ENCODE measurements at regions not wholly inside any gene's neighbourhood (a gene's known extent, or its start where the extent isn't known, plus 50 kb on each side); places are given as distances from the start of the nearest gene placed in this dataset.
"Not testable (repeated sequence)": the region's sequence is repeated elsewhere in the genome, so short reads cannot be mapped to it uniquely, and the experiment has no call there.

DNA sequence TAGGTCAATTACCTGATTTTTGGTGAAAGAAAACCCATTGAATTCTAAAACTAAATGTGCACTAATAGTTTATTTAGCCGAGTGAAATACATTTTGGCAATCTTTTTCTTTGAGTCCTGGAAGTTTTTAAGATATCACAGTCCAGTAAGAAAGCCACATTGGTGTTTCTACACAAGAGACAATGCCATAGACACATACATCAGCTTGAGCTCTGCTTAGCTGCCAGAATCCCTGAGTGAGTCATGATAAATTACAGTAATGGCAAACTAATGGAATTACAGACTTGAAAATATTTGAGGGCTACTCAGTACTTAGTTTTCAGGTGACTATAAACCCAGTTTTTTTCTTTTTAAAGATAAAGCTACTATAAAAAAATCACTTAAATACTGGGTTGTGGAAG, 155.4 kb downstream of the OR4C45 start:
- no peak overlapping the region for H3K27ac ChIP-seq
- DNase-seq: no peak
- intact Hi-C loops (cut with DNase I): no loop called here
- H3K9me3 ChIP-seq: peaks cover 0 to 9% (median 0%) of the 10 kb centered on the region in 3 donors
- no peaks in the 10 kb centered on the region for H3K4me1 ChIP-seq
- H3K36me3 ChIP-seq: no peaks in the 10 kb centered on the region
- no peak for TF ChIP-seq POLR2A (IDR thresholded peaks at IDR 0.05)
- TF ChIP-seq, protein P1, sequence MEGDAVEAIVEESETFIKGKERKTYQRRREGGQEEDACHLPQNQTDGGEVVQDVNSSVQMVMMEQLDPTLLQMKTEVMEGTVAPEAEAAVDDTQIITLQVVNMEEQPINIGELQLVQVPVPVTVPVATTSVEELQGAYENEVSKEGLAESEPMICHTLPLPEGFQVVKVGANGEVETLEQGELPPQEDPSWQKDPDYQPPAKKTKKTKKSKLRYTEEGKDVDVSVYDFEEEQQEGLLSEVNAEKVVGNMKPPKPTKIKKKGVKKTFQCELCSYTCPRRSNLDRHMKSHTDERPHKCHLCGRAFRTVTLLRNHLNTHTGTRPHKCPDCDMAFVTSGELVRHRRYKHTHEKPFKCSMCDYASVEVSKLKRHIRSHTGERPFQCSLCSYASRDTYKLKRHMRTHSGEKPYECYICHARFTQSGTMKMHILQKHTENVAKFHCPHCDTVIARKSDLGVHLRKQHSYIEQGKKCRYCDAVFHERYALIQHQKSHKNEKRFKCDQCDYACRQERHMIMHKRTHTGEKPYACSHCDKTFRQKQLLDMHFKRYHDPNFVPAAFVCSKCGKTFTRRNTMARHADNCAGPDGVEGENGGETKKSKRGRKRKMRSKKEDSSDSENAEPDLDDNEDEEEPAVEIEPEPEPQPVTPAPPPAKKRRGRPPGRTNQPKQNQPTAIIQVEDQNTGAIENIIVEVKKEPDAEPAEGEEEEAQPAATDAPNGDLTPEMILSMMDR (IDR thresholded peaks at IDR 0.05): no peak
- WGBS, 2 donors: 20 to 35% methylated on average over 1 of the region's 1 CpG
- H3K27me3 ChIP-seq: no peaks in the 10 kb centered on the region
- H3K4me3 ChIP-seq: no peak overlapping the region

DNA sequence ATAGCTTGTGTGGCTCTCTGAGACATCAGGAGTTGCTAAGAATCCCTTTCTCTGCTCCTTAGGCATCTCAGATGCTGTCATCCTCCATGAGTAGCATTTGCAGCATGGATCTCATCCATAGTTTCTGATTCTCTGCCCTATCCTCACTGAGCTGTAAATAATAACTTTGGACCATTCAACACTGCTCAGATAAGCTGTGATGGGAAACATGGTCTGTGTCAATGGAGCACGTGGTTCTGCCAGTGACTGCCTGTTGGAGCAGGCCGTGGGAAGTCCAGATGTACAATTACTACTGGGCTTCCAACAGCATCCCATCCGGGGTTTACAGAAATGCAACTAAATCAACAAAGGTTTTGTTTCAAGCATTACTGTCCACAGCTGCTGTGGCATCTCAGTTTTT, 160.1 kb downstream of the OR4C45 start:
- Histone ChIP-seq H3K4me3 (no peak overlapping the region), H3K36me3 (no peaks in the 10 kb centered on the region), H3K9me3 (no peaks in the 10 kb centered on the region), H3K27ac (no peak overlapping the region), H3K4me1 (no peaks in the 10 kb centered on the region), H3K27me3 (no peaks in the 10 kb centered on the region)
- 20 to 22% methylated on average over 1 to 3 of the region's 3 CpGs for WGBS, 2 donors
- TF ChIP-seq, protein P1 (IDR thresholded peaks at IDR 0.05): no peak
- TF ChIP-seq POLR2A (IDR thresholded peaks at IDR 0.05): no peak
- intact Hi-C loops (cut with DNase I): no loop called here
- DNase-seq: no peak

DNA sequence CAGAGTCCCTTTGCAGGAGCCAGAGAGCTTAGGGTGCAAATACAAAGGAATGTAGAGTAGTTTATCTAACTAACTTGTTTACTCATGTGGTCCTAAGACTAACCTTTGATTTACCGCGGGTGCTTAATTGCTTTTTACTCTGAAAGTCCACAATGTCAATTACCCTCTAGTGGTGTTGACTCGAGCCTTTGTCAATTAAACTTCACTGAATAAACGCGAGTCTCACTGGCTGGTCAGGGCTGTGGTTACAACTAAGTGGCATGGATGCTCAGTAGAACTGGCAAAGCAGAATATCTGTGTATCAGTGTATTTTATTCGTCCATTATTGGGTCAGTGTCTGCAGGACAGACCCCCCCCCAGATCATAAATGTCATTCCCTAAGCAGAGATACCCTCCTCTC, 181.7 kb downstream of the OR4C45 start:
- Histone ChIP-seq H3K36me3 (no peaks in the 10 kb centered on the region), H3K4me1 (no peaks in the 10 kb centered on the region), H3K27ac (no peak overlapping the region), H3K9me3 (no peaks in the 10 kb centered on the region), H3K27me3 (no peaks in the 10 kb centered on the region), H3K4me3 (no peak overlapping the region)
- DNase-seq: no peak
- WGBS, 2 donors: 52 to 53% methylated on average over 6 of the region's 6 CpGs
- TF ChIP-seq POLR2A (IDR thresholded peaks at IDR 0.05): no peak
- TF ChIP-seq, protein P1 (IDR thresholded peaks at IDR 0.05): no peak
- intact Hi-C loops (cut with DNase I): no loop called here

DNA sequence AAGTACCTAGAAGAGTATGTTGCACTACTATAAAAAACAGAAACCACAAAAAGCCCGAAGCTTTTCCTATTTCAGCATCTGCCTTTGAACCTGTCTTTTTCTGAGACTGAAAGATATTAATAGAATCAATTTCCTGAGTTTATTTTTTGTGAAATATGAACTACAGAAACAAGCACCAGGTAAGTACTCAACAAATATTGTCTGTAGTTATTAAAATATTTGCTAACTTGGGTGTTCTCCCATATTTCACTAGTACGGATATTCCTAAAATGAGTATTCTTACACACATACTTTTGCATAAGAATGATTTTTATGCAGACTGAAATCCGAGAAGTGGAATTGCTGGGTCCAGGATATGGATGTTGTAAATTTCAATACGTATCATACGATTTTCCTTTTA, 188.0 kb downstream of the OR4C45 start:
- Histone ChIP-seq H3K36me3 (no peaks in the 10 kb centered on the region), H3K4me3 (no peak overlapping the region), H3K27me3 (no peaks in the 10 kb centered on the region), H3K27ac (no peak overlapping the region), H3K9me3 (no peaks in the 10 kb centered on the region), H3K4me1 (no peaks in the 10 kb centered on the region)
- no peak for DNase-seq
- TF ChIP-seq, protein P1 (IDR thresholded peaks at IDR 0.05): no peak
- no peak for TF ChIP-seq POLR2A (IDR thresholded peaks at IDR 0.05)
- intact Hi-C loops (cut with DNase I): no loop called here
- WGBS, 2 donors: 86 to 87% methylated on average over 5 of the region's 5 CpGs

DNA sequence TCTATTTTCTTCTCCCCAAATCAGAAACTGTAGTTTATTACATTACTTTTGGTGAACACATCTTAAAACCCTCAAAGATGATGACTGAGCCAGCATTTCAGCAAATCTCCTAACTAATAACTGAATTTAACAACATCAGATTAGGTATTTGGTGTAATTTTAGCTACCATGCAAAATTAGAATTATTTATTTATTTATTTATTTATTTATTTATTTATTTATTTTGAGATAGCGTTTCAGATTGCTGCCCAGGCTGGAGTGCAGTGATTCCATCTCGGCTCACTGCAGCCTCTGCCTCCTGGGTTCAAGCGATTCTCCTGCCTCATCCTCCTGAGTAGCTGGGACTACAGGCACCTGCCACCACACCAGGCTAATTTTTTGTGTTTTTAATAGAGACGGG, 205.7 kb downstream of the OR4C45 start:
- DNase-seq; intact Hi-C loops (cut with DNase I); H3K27ac ChIP-seq; H3K4me3 ChIP-seq; H3K9me3 ChIP-seq; H3K27me3 ChIP-seq; H3K4me1 ChIP-seq; H3K36me3 ChIP-seq: not testable (repeated sequence)
- 84 to 86% methylated on average over 4 of the region's 4 CpGs for WGBS, 2 donors

DNA sequence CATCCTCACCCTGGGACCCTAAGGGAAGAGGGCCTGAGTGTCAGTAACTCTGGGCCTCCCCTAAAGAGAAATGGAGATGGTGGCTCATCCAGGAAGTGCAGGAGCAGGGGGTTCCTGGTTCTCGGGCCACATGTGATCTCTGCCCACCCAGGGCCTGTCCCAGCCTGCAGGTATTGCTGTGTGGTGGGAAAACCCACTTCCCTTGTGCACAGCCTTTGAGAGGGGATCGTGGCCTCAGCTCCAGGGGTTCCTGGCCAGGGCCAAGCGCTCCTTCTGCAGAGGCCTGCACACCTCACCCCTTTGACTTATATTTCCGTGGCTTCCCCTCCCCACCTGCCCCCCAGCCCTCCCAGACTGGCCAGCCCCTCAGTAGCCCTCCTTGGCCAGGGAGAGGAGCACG, 213.5 kb downstream of the OR4C45 start:
- Histone ChIP-seq H3K27me3 (no peaks in the 10 kb centered on the region), H3K4me3 (no peak overlapping the region), H3K27ac (no peak overlapping the region), H3K9me3 (peaks cover 0 to 24% (median 6%) of the 10 kb centered on the region in 3 donors), H3K4me1 (no peaks in the 10 kb centered on the region), H3K36me3 (no peaks in the 10 kb centered on the region)
- DNase-seq: no peak
- 31% methylated on average over 2 of the region's 5 CpGs; no CpG with 5 or more reads in 1 of the 2 donors for WGBS, 2 donors
- intact Hi-C loops (cut with DNase I): no loop called here
- TF ChIP-seq, protein P1 (IDR thresholded peaks at IDR 0.05): no peak
- no peak for TF ChIP-seq POLR2A (IDR thresholded peaks at IDR 0.05)

Measured in esophagus squamous epithelium (tissue), 5 donors.